H1 (cell line): ENCODE measurements at regions not wholly inside any gene's neighbourhood (a gene's known extent, or its start where the extent isn't known, plus 50 kb on each side); places are given as distances from the start of the nearest gene placed in this dataset.

Experiments used
- CBX8 ChIP-seq: fragments of 300-800, 300-1000 bp; sonication (generic); IDR thresholded peaks from 2 replicates; pipeline ENCODE4 v1.7.1; 2016; ENCODE audit warnings: low read depth, low read length, borderline replicate concordance
- EP300 ChIP-seq, 2 experiments: IDR thresholded peaks; 1 replicate in 1 of 2; 2 replicates in 1 of 2; pipeline ENCODE4 v1.6.1; 2011 to 2012; ENCODE audit warnings: low read depth in 2 of 2, low read length in 2 of 2, mild to moderate bottlenecking in 2 of 2, borderline replicate concordance in 1 of 2, inconsistent platforms in 1 of 2, moderate library complexity in 1 of 2
- FOSL1 ChIP-seq: IDR thresholded peaks from 2 replicates; pipeline ENCODE4 v1.6.1; 2011; ENCODE audit warnings: mild to moderate bottlenecking, low read depth, low read length, moderate library complexity; ENCODE audit not compliant: insufficient read depth
- HDAC2 ChIP-seq, 2 experiments: fragments of 300-600 bp in 1 of 2; sonication (generic) in 1 of 2; IDR thresholded peaks; 2 replicates each; pipeline ENCODE4 v1.6.1; 2011 to 2012; ENCODE audit warnings: low read depth in 2 of 2, low read length in 2 of 2, mild to moderate bottlenecking in 2 of 2, moderate library complexity in 2 of 2, borderline replicate concordance in 1 of 2, inconsistent platforms in 1 of 2
- JUND ChIP-seq: IDR thresholded peaks from 2 replicates; pipeline ENCODE4 v1.6.1; 2011; ENCODE audit warnings: mild to moderate bottlenecking, improper control_type of control experiment, low read length
- SRF ChIP-seq: IDR thresholded peaks from 2 replicates; pipeline ENCODE4 v1.6.1; 2011; ENCODE audit warnings: mild to moderate bottlenecking, low read depth, low read length, moderate library complexity
- TBP ChIP-seq: IDR thresholded peaks from 2 replicates; pipeline ENCODE4 v1.6.1; 2011; ENCODE audit warnings: low read depth, low read length, improper control_type of control experiment
- TF ChIP-seq, protein P1 (sequence below): IDR thresholded peaks from 2 replicates; pipeline ENCODE4 v1.6.1; 2011; ENCODE audit warnings: low read length, improper control_type of control experiment

DNA sequence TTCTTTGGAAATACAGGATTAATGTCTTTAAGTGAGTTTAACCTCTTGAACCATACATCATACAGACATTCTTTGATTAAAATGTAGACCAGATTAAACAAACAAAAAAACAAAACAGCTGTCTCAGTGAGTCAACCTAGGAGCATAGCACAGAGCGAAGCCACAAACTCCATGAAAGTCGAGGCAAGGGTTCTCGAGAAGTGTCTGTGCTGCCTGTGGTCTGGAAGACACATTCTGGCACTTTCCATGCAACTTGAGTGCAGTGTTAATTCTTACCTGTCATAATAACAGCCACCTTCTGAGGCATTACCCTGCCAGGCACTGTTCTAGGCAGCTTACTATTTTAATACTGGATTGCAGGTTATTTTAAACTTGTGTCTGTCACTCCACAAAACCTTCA, 435.5 kb upstream of the MMADHC start (continued):
- TF ChIP-seq HDAC2 (IDR thresholded peaks at IDR 0.05; ENCODE audit: borderline replicate concordance in 1 of 2, low read depth in 2 of 2, low read length in 2 of 2) (no peak), EP300 (IDR thresholded peaks at IDR 0.05; ENCODE audit: borderline replicate concordance in 1 of 2, low read depth in 2 of 2, low read length in 2 of 2) (no peak), SRF (no peak), FOSL1 (no peak), TBP (no peak), CBX8 (no peak), JUND (no peak)
- TF ChIP-seq, protein P1, sequence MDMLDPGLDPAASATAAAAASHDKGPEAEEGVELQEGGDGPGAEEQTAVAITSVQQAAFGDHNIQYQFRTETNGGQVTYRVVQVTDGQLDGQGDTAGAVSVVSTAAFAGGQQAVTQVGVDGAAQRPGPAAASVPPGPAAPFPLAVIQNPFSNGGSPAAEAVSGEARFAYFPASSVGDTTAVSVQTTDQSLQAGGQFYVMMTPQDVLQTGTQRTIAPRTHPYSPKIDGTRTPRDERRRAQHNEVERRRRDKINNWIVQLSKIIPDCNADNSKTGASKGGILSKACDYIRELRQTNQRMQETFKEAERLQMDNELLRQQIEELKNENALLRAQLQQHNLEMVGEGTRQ, result no peak
- TF ChIP-seq, all 59 proteins: peak for 0
